ENCODE measurements at regions not wholly inside any gene's neighbourhood (a gene's known extent, or its start where the extent isn't known, plus 50 kb on each side); places are given as distances from the start of the nearest gene placed in this dataset.
"Not testable (repeated sequence)": the region's sequence is repeated elsewhere in the genome, so short reads cannot be mapped to it uniquely, and the experiment has no call there.

- Histone ChIP-seq H3K4me2 (ENCODE audit: low read length) (no peak overlapping the region), H3K9me3 (ENCODE audit: low read length) (no peaks in the 10 kb centered on the region), H4K20me1 (ENCODE audit: insufficient read depth, low read length) (no peaks in the 10 kb centered on the region), H3K9ac (ENCODE audit: low read length) (no peak overlapping the region), H3K4me1 (ENCODE audit: insufficient read depth, low read length, severe bottlenecking) (peaks cover 8% of the 10 kb centered on the region), H3K9me2 (ENCODE audit: low read depth, low read length) (no peaks in the 10 kb centered on the region), H3F3A (ENCODE audit: insufficient read depth, low read length) (no peaks in the 10 kb centered on the region), H3K36me3 (ENCODE audit: insufficient read depth, low read length) (no peaks in the 10 kb centered on the region), H3K4me3 (ENCODE audit: low read depth, low read length, poor library complexity, severe bottlenecking) (no peak overlapping the region), H3K27me3 (ENCODE audit: insufficient read depth, low read length) (no peaks in the 10 kb centered on the region), H2AFZ (ENCODE audit: low read length) (no peak overlapping the region), H3K79me2 (ENCODE audit: insufficient read depth, low read length) (no peaks in the 10 kb centered on the region), H3K27ac (ENCODE audit: low read depth, low read length, poor library complexity, severe bottlenecking) (no peak overlapping the region)
- TF ChIP-seq CTCF (IDR thresholded peaks at IDR 0.05; ENCODE audit: low read length) (no peak), EZH2 (IDR thresholded peaks at IDR 0.05; ENCODE audit: borderline replicate concordance, low read length) (no peak)
These were observed 211.2 kb upstream of the WDFY3 start for GRCh38 chr4:85177679-85178078.

GRCh38 chr4:85180533-85180932 is 214.0 kb upstream of the WDFY3 start:
- H3K4me2 ChIP-seq (ENCODE audit: low read length), result no peak overlapping the region
- H3K27ac ChIP-seq (ENCODE audit: low read depth, low read length, poor library complexity, severe bottlenecking), result no peak overlapping the region
- no peak overlapping the region for H3K9ac ChIP-seq (ENCODE audit: low read length)
- H3K9me3 ChIP-seq (ENCODE audit: low read length), result no peaks in the 10 kb centered on the region
- peaks cover 8% of the 10 kb centered on the region for H3K4me1 ChIP-seq (ENCODE audit: insufficient read depth, low read length, severe bottlenecking)
- TF ChIP-seq EZH2 (IDR thresholded peaks at IDR 0.05; ENCODE audit: borderline replicate concordance, low read length), result no peak
- no peaks in the 10 kb centered on the region for H4K20me1 ChIP-seq (ENCODE audit: insufficient read depth, low read length)
- H2AFZ ChIP-seq (ENCODE audit: low read length), result no peak overlapping the region
- H3K36me3 ChIP-seq (ENCODE audit: insufficient read depth, low read length), result peaks cover 5% of the 10 kb centered on the region; the same call in 1 of the 2 replicates
- no peaks in the 10 kb centered on the region for H3K27me3 ChIP-seq (ENCODE audit: insufficient read depth, low read length)
- H3K4me3 ChIP-seq (ENCODE audit: low read depth, low read length, poor library complexity, severe bottlenecking), result no peak overlapping the region
- H3F3A ChIP-seq (ENCODE audit: insufficient read depth, low read length), result no peaks in the 10 kb centered on the region
- H3K79me2 ChIP-seq (ENCODE audit: insufficient read depth, low read length), result no peaks in the 10 kb centered on the region
- H3K9me2 ChIP-seq (ENCODE audit: low read depth, low read length), result no peaks in the 10 kb centered on the region

GRCh38 chr4:85187106-85187505 is 220.6 kb upstream of the WDFY3 start:
- TF ChIP-seq CTCF (IDR thresholded peaks at IDR 0.05; ENCODE audit: low read length), result no peak
- no peak for TF ChIP-seq EZH2 (IDR thresholded peaks at IDR 0.05; ENCODE audit: borderline replicate concordance, low read length)
- Histone ChIP-seq H3K9me2 (ENCODE audit: low read depth, low read length) (no peaks in the 10 kb centered on the region), H4K20me1 (ENCODE audit: insufficient read depth, low read length) (no peaks in the 10 kb centered on the region), H3K9ac (ENCODE audit: low read length) (no peak overlapping the region), H3K4me3 (ENCODE audit: low read depth, low read length, poor library complexity, severe bottlenecking) (no peak overlapping the region), H3K27ac (ENCODE audit: low read depth, low read length, poor library complexity, severe bottlenecking) (no peak overlapping the region), H3K36me3 (ENCODE audit: insufficient read depth, low read length) (peaks cover 5% of the 10 kb centered on the region; the same call in 1 of the 2 replicates), H3F3A (ENCODE audit: insufficient read depth, low read length) (no peaks in the 10 kb centered on the region), H3K4me1 (ENCODE audit: insufficient read depth, low read length, severe bottlenecking) (no peaks in the 10 kb centered on the region), H3K4me2 (ENCODE audit: low read length) (no peak overlapping the region), H3K79me2 (ENCODE audit: insufficient read depth, low read length) (no peaks in the 10 kb centered on the region), H2AFZ (ENCODE audit: low read length) (no peak overlapping the region), H3K27me3 (ENCODE audit: insufficient read depth, low read length) (no peaks in the 10 kb centered on the region), H3K9me3 (ENCODE audit: low read length) (no peaks in the 10 kb centered on the region)

- not testable (repeated sequence) for H3K4me3 ChIP-seq (ENCODE audit: low read depth, low read length, poor library complexity, severe bottlenecking); H3K27me3 ChIP-seq (ENCODE audit: insufficient read depth, low read length); H3K4me2 ChIP-seq (ENCODE audit: low read length); H2AFZ ChIP-seq (ENCODE audit: low read length); H3K27ac ChIP-seq (ENCODE audit: low read depth, low read length, poor library complexity, severe bottlenecking); H3F3A ChIP-seq (ENCODE audit: insufficient read depth, low read length); H3K9ac ChIP-seq (ENCODE audit: low read length); H3K36me3 ChIP-seq (ENCODE audit: insufficient read depth, low read length); H3K9me2 ChIP-seq (ENCODE audit: low read depth, low read length); H4K20me1 ChIP-seq (ENCODE audit: insufficient read depth, low read length); H3K79me2 ChIP-seq (ENCODE audit: insufficient read depth, low read length); H3K9me3 ChIP-seq (ENCODE audit: low read length); H3K4me1 ChIP-seq (ENCODE audit: insufficient read depth, low read length, severe bottlenecking)
These were observed 229.5 kb upstream of the WDFY3 start for GRCh38 chr4:85196015-85196414.
